NB4 (cell line): ENCODE measurements at regions not wholly inside any gene's neighbourhood (a gene's known extent, or its start where the extent isn't known, plus 50 kb on each side); places are given as distances from the start of the nearest gene placed in this dataset.

Experiments
- DNase-seq: peaks from one replicate; pipeline ENCODE4 v3.0.0; 2010; ENCODE audit warnings: low read depth
- H3K4me3 ChIP-seq: one replicate; pipeline ENCODE4 v1.5.1; 2011; ENCODE audit warnings: mild to moderate bottlenecking, low read depth, low read length, moderate library complexity
- CTCF ChIP-seq: IDR thresholded peaks from one replicate; pipeline ENCODE4 v1.5.1; 2012; ENCODE audit warnings: low read depth, low read length
- MAX ChIP-seq: IDR thresholded peaks from 2 replicates; pipeline ENCODE4 v1.6.1; 2011; ENCODE audit warnings: low read depth, low read length
- MYC ChIP-seq: IDR thresholded peaks from 2 replicates; pipeline ENCODE4 v1.6.1; 2011; ENCODE audit warnings: low read depth, low read length
- POLR2A ChIP-seq: IDR thresholded peaks from 2 replicates; pipeline ENCODE4 v1.6.1; 2011; ENCODE audit warnings: mild to moderate bottlenecking; ENCODE audit not compliant: insufficient read length; ENCODE audit errors: extremely low read depth

GRCh38 chr3:16794257-16794656, 90.5 kb upstream of the PLCL2 start:
- DNase-seq: no peak
- TF ChIP-seq CTCF (no peak), MAX (no peak), MYC (no peak)
- H3K4me3 ChIP-seq: no peak overlapping the region

GRCh38 chr3:16795581-16795980, 89.2 kb upstream of the PLCL2 start:
- no peak overlapping the region for H3K4me3 ChIP-seq
- peak; percentile 52 for DNase-seq
- TF ChIP-seq MAX (no peak), POLR2A (no peak), CTCF (no peak), MYC (no peak)

- DNase-seq: no peak
- H3K4me3 ChIP-seq: no peak overlapping the region
- TF ChIP-seq CTCF (no peak), MAX (no peak), POLR2A (no peak), MYC (no peak)
These were observed 86.9 kb upstream of the PLCL2 start for GRCh38 chr3:16797831-16798230.

GRCh38 chr3:16798738-16799137, 86.0 kb upstream of the PLCL2 start:
- no peak overlapping the region for H3K4me3 ChIP-seq
- TF ChIP-seq CTCF: no peak
- TF ChIP-seq MYC: no peak
- TF ChIP-seq POLR2A: no peak
- TF ChIP-seq MAX: no peak
- no peak for DNase-seq

GRCh38 chr3:16800361-16800760, 84.4 kb upstream of the PLCL2 start:
- TF ChIP-seq CTCF (no peak), MYC (no peak), MAX (no peak), POLR2A (no peak)
- DNase-seq: no peak
- no peak overlapping the region for H3K4me3 ChIP-seq

- peak; percentile 85 for DNase-seq
- no peak overlapping the region for H3K4me3 ChIP-seq
- no peak for TF ChIP-seq CTCF
- TF ChIP-seq MYC: no peak
- TF ChIP-seq MAX: no peak
- TF ChIP-seq POLR2A: no peak
These were observed 83.5 kb upstream of the PLCL2 start for GRCh38 chr3:16801223-16801622.
